T-helper 17 cell (primary cell): ENCODE measurements at regions not wholly inside any gene's neighbourhood (a gene's known extent, or its start where the extent isn't known, plus 50 kb on each side); places are given as distances from the start of the nearest gene placed in this dataset.

ENCODE experiments used
- ATAC-seq: fragments of 150-1000 bp; cut with Tn5 transposase; 2 replicates; pipeline ENCODE4 v1.10.0; 2021; ENCODE audit warnings: mild to moderate bottlenecking, moderate library complexity
- DNase-seq, 3 donors: peaks; one replicate each; pipeline versions ENCODE4 v3.0.0 to v3.0.0-alpha.2; 2020 to 2021
- H3K9me3 ChIP-seq: one replicate; pipeline ENCODE4 v1.7.0; 2013; ENCODE audit warnings: low read length, mild to moderate bottlenecking; ENCODE audit not compliant: control insufficient read depth, poor library complexity, severe bottlenecking
- H3K27ac Mint-ChIP-seq: one replicate; pipeline ENCODE4 v1.8.0; 2022; ENCODE audit warnings: mild to moderate bottlenecking, moderate library complexity, mixed read lengths
- H3K27me3 Mint-ChIP-seq: one replicate; pipeline ENCODE4 v1.8.0; 2022; ENCODE audit warnings: mixed read lengths
- H3K36me3 Mint-ChIP-seq: one replicate; pipeline ENCODE4 v1.8.0; 2022; ENCODE audit warnings: low read depth, mixed read lengths
- H3K4me1 Mint-ChIP-seq: one replicate; pipeline ENCODE4 v1.8.0; 2022; ENCODE audit warnings: mild to moderate bottlenecking, mixed read lengths
- H3K4me3 Mint-ChIP-seq: one replicate; pipeline ENCODE4 v1.8.0; 2022; ENCODE audit warnings: mild to moderate bottlenecking, moderate library complexity, mixed read lengths

GRCh38 chr1:34270181-34270580 is 93.5 kb downstream of the C1orf94 start:
- ATAC-seq (no peak), DNase-seq (no peak)
- no peak overlapping the region for H3K27ac Mint-ChIP-seq
- H3K27me3 Mint-ChIP-seq, result peaks cover 19% of the 10 kb centered on the region
- H3K4me1 Mint-ChIP-seq, result no peaks in the 10 kb centered on the region
- H3K4me3 Mint-ChIP-seq, result no peak overlapping the region
- H3K9me3 ChIP-seq, result no peaks in the 10 kb centered on the region
- H3K36me3 Mint-ChIP-seq, result no peaks in the 10 kb centered on the region

DNA sequence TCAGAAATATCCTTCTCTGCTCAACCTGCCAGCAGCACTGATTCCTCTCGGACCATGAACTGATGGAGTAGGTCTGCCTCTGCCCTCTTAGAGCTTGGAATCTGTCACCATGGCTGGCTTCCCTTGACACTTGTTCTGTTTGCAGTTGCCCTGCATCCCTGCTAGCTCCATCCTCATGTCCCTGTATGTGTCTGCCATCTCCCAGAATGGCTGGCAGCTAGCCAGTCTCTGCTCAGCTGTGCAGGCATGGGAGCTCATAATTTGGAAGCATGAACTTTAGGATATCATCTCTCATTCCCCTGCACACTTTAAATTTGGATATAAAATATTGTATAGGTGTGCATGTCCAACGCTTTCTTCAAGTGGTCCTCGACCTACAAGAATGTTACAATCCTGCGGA is 95.4 kb downstream of the C1orf94 start:
- Mint-ChIP-seq H3K36me3 (no peaks in the 10 kb centered on the region), H3K4me3 (no peak overlapping the region), H3K27ac (no peak overlapping the region), H3K4me1 (no peaks in the 10 kb centered on the region), H3K27me3 (peaks cover 19% of the 10 kb centered on the region)
- H3K9me3 ChIP-seq, result no peaks in the 10 kb centered on the region
- DNase-seq (no peak), ATAC-seq (no peak)

GRCh38 chr1:34275150-34275549 is 98.4 kb downstream of the C1orf94 start:
- H3K27ac Mint-ChIP-seq, result no peak overlapping the region
- H3K9me3 ChIP-seq, result no peaks in the 10 kb centered on the region
- H3K4me3 Mint-ChIP-seq, result no peak overlapping the region
- no peaks in the 10 kb centered on the region for H3K36me3 Mint-ChIP-seq
- no peak for ATAC-seq
- no peak for DNase-seq
- H3K27me3 Mint-ChIP-seq, result peaks cover 16% of the 10 kb centered on the region
- H3K4me1 Mint-ChIP-seq, result no peaks in the 10 kb centered on the region

- H3K4me3 Mint-ChIP-seq, result no peak overlapping the region
- no peak for ATAC-seq
- H3K4me1 Mint-ChIP-seq, result no peaks in the 10 kb centered on the region
- H3K27me3 Mint-ChIP-seq, result peaks cover 16% of the 10 kb centered on the region
- no peaks in the 10 kb centered on the region for H3K9me3 ChIP-seq
- DNase-seq, result no peak
- no peak overlapping the region for H3K27ac Mint-ChIP-seq
- H3K36me3 Mint-ChIP-seq, result no peaks in the 10 kb centered on the region
These were observed 99.9 kb downstream of the C1orf94 start for GRCh38 chr1:34276606-34277005.

DNA sequence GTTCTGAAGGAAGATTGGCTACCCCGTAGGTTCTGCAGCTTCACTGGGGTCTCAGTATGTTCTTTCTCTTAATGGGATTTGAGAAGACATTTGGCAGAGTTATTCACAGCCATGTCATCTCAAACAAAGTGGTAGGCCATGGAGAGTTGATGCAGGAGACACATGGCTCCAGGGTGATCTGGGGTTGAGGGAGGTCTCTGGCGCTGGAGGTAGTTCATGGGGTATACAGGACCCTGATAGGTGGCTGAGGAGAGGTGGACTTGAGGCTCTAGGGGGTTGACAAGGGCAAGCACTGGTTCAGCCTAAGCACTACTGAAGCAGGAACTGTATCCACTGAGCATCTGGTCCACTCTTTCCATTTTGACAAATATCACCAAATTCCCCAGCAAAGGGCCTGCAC is 100.4 kb downstream of the C1orf94 start:
- no peak overlapping the region for H3K27ac Mint-ChIP-seq
- no peak overlapping the region for H3K4me3 Mint-ChIP-seq
- H3K27me3 Mint-ChIP-seq, result peaks cover 13% of the 10 kb centered on the region
- DNase-seq, result no peak
- no peaks in the 10 kb centered on the region for H3K36me3 Mint-ChIP-seq
- ATAC-seq, result no peak
- no peaks in the 10 kb centered on the region for H3K4me1 Mint-ChIP-seq
- no peaks in the 10 kb centered on the region for H3K9me3 ChIP-seq

DNA sequence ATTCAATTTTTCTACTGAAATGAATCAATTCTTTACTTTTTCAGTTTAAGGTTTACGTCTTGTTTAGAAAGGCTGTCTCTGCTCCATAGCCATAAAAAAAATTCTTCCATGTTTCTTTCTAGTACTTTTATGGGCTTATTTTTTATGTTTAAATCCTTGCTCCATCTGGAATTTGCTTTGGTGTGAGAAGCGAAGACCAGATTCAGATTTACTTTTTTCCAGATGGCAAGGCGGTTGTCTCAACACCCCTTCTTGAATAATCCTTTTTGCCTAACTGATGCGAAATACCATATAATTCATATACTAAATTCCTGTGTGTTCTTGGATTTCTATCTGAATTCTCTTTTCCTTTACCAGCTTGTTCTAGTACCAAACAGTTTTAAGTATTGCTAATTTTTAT is 101.5 kb downstream of the C1orf94 start:
- Mint-ChIP-seq H3K4me3 (no peak overlapping the region), H3K36me3 (no peaks in the 10 kb centered on the region), H3K27me3 (peaks cover 4% of the 10 kb centered on the region), H3K4me1 (no peaks in the 10 kb centered on the region), H3K27ac (no peak overlapping the region)
- H3K9me3 ChIP-seq, result no peaks in the 10 kb centered on the region
- ATAC-seq (no peak), DNase-seq (no peak)

DNA sequence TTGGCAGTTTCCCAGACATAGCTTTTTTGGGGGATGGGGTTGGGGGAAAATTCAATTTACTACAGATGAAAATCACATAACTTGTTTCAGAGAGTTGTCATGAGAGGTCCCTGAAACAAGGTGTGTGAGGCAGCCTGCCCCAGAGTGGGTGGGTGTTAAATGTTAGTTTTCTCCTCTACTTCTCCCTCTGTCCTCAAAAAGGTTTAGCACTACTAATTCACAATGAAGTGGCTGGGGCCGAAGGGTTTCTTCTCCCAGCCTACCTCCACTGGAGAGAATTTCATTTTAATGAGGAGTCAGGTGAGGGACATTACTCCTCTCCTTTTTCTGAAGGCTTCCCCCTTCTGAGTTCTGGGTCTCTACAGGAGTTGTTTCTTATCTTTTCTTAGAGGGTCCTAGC is 103.3 kb downstream of the C1orf94 start:
- no peak for DNase-seq
- H3K9me3 ChIP-seq, result no peaks in the 10 kb centered on the region
- Mint-ChIP-seq H3K27me3 (peaks cover 10% of the 10 kb centered on the region), H3K27ac (no peak overlapping the region), H3K4me3 (no peak overlapping the region), H3K36me3 (no peaks in the 10 kb centered on the region), H3K4me1 (no peaks in the 10 kb centered on the region)
- no peak for ATAC-seq

- no peak for ATAC-seq
- DNase-seq, result no peak
- Mint-ChIP-seq H3K27me3 (peaks cover 11% of the 10 kb centered on the region), H3K36me3 (no peaks in the 10 kb centered on the region), H3K4me1 (no peaks in the 10 kb centered on the region), H3K4me3 (no peak overlapping the region), H3K27ac (no peak overlapping the region)
- H3K9me3 ChIP-seq, result no peaks in the 10 kb centered on the region
These were observed 103.8 kb downstream of the C1orf94 start for GRCh38 chr1:34280509-34280908.

DNA sequence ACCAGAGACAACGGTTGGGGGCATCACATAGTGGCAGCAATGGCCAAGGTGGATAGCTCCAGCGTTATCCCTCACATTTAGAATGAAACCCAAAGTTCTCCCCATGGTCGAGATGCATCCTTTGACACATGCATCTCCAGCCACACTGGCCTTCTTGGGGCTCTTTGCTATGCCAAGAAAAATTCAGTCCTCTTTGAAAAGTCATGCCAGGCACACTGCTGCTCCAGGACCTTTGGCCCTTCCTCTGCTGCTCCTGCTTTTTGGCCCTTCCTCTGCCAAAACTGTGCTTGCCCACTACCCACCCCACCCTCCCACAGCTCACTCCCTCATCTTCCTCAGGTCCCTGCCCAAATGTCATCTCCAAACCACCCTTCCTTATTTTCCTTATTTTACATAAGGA is 106.4 kb downstream of the C1orf94 start:
- H3K27ac Mint-ChIP-seq, result no peak overlapping the region
- no peaks in the 10 kb centered on the region for H3K36me3 Mint-ChIP-seq
- peaks cover 11% of the 10 kb centered on the region for H3K27me3 Mint-ChIP-seq
- DNase-seq (no peak), ATAC-seq (no peak)
- H3K4me3 Mint-ChIP-seq, result no peak overlapping the region
- H3K9me3 ChIP-seq, result no peaks in the 10 kb centered on the region
- H3K4me1 Mint-ChIP-seq, result no peaks in the 10 kb centered on the region

- DNase-seq (no peak), ATAC-seq (no peak)
- H3K4me1 Mint-ChIP-seq, result no peaks in the 10 kb centered on the region
- no peaks in the 10 kb centered on the region for H3K36me3 Mint-ChIP-seq
- H3K27ac Mint-ChIP-seq, result no peak overlapping the region
- H3K9me3 ChIP-seq, result no peaks in the 10 kb centered on the region
- H3K4me3 Mint-ChIP-seq, result no peak overlapping the region
- H3K27me3 Mint-ChIP-seq, result peaks cover 7% of the 10 kb centered on the region
These were observed 109.8 kb downstream of the C1orf94 start for GRCh38 chr1:34286511-34286910.

DNA sequence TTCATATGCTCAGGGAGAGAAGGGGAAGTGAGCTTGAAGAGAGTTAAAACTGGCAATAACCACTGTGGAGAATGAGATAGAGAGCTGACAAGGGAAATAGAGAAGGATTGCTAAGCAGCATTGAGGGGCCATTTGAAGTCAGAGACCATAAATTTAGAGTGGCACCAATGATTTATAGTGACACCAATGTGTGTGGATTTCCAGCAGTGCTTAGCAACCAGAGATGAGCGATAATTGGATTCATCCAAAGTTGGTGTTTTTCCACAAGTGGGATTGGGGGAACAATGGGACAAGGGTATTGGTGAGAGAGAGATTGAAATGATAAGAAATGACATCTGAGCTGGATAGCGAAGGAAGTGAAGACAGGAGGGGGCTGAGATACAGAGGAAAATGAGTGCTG is 114.1 kb downstream of the C1orf94 start:
- H3K4me3 Mint-ChIP-seq, result no peak overlapping the region
- H3K36me3 Mint-ChIP-seq, result no peaks in the 10 kb centered on the region
- ATAC-seq (no peak), DNase-seq (no peak)
- no peak overlapping the region for H3K27ac Mint-ChIP-seq
- H3K9me3 ChIP-seq, result no peaks in the 10 kb centered on the region
- peaks cover 6% of the 10 kb centered on the region for H3K27me3 Mint-ChIP-seq
- H3K4me1 Mint-ChIP-seq, result no peaks in the 10 kb centered on the region

DNA sequence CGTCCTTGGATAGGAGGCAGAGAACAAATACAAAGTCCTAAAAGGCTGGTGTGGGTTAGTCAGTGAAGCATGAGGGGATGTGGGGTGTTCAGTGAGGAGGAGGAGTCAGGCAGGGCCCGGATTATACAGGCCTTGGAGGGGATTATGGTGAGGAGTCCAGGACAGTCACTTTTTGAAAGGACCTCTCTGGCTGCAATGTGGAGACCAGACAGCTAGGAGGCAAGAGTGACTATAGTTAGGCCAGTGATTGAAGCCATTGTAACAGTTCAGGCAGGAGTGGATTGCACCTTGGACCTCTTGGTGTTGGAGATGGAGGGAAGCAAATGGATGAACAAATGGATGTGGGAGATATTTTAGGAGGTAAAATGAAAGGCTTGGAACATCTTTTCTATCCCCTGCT is 115.8 kb downstream of the C1orf94 start:
- no peak for ATAC-seq

DNA sequence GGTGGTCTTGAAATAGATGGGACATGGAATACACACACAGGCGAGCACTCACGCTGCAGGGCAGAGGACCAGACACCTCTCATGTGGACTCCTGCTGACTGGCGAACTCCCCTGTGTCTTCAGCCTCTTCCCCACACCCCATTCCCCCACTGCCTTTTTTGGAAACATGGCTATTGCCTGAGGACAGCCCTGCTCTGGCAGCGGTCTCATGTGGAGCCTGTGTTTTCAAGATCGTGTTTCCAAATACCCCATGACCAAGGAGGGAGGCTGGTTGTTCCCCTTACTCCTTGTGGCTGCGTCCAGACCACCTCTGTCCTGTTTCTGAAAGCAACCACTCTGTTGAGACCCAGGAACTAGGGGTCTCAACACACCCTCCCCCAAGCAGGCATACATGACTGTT is 119.4 kb downstream of the C1orf94 start:
- H3K4me1 Mint-ChIP-seq, result no peaks in the 10 kb centered on the region
- H3K27ac Mint-ChIP-seq, result no peak overlapping the region
- H3K9me3 ChIP-seq, result no peaks in the 10 kb centered on the region
- no peak for ATAC-seq
- no peak overlapping the region for H3K4me3 Mint-ChIP-seq
- H3K36me3 Mint-ChIP-seq, result no peaks in the 10 kb centered on the region
- peaks cover 6% of the 10 kb centered on the region for H3K27me3 Mint-ChIP-seq
- no peak for DNase-seq

More for the DNA sequence above, 115.8 kb downstream of the C1orf94 start:
- no peaks in the 10 kb centered on the region for H3K9me3 ChIP-seq
- no peaks in the 10 kb centered on the region for H3K36me3 Mint-ChIP-seq
- H3K4me3 Mint-ChIP-seq, result no peak overlapping the region
- no peak for DNase-seq
- no peaks in the 10 kb centered on the region for H3K4me1 Mint-ChIP-seq
- no peak overlapping the region for H3K27ac Mint-ChIP-seq
- H3K27me3 Mint-ChIP-seq, result peaks cover 6% of the 10 kb centered on the region

- H3K4me1 Mint-ChIP-seq, result no peaks in the 10 kb centered on the region
- no peak for ATAC-seq
- peaks cover 12% of the 10 kb centered on the region for H3K27me3 Mint-ChIP-seq
- no peak overlapping the region for H3K4me3 Mint-ChIP-seq
- H3K9me3 ChIP-seq, result no peaks in the 10 kb centered on the region
- no peaks in the 10 kb centered on the region for H3K36me3 Mint-ChIP-seq
- no peak for DNase-seq
- no peak overlapping the region for H3K27ac Mint-ChIP-seq
These were observed 126.1 kb downstream of the C1orf94 start for GRCh38 chr1:34302798-34303197.

DNA sequence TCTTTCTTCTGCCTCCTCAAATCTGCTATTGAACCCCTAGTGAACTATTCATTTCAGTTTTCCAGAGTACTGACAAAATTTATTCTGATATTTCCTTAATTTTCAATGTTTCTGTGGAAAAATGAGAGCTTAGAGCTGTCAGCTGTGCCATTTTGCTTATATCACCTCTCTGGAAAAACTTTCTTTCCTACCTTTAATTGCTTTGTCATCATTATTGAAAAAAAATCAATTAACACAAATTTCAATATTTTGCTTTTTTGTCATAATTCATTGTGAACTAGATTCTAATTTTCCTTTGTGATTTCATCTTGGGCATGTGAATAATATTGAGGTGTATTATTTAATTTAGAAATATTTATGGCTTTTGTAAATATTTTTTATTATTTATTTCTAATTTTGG is 126.5 kb downstream of the C1orf94 start:
- Mint-ChIP-seq H3K4me3 (no peak overlapping the region), H3K27ac (no peak overlapping the region), H3K27me3 (peaks cover 12% of the 10 kb centered on the region), H3K4me1 (no peaks in the 10 kb centered on the region), H3K36me3 (no peaks in the 10 kb centered on the region)
- ATAC-seq (no peak), DNase-seq (no peak)
- H3K9me3 ChIP-seq, result no peaks in the 10 kb centered on the region
